Rectal smooth muscle tissue (tissue), 1 donor: ENCODE measurements at regions not wholly inside any gene's neighbourhood (a gene's known extent, or its start where the extent isn't known, plus 50 kb on each side); places are given as distances from the start of the nearest gene placed in this dataset.
"Not testable (repeated sequence)": the region's sequence is repeated elsewhere in the genome, so short reads cannot be mapped to it uniquely, and the experiment has no call there.

ENCODE experiments used
- H3K27ac ChIP-seq: one replicate; pipeline ENCODE4 v1.7.0; 2013; ENCODE audit warnings: low read depth, low read length, inconsistent platforms
- H3K27me3 ChIP-seq: one replicate; pipeline ENCODE4 v1.7.0; 2013; ENCODE audit warnings: low read length; ENCODE audit not compliant: control insufficient read depth, insufficient read depth
- H3K36me3 ChIP-seq: one replicate; pipeline ENCODE4 v1.7.0; 2013; ENCODE audit warnings: low read length; ENCODE audit not compliant: control insufficient read depth, insufficient read depth
- H3K4me1 ChIP-seq: one replicate; pipeline ENCODE4 v1.7.0; 2013; ENCODE audit warnings: low read length; ENCODE audit not compliant: control insufficient read depth, insufficient read depth
- H3K4me3 ChIP-seq: one replicate; pipeline ENCODE4 v1.7.0; 2013; ENCODE audit warnings: low read length
- H3K9ac ChIP-seq: one replicate; pipeline ENCODE4 v1.7.0; 2013; ENCODE audit warnings: low read length

- H3K36me3 ChIP-seq: no peaks in the 10 kb centered on the region
- H3K27me3 ChIP-seq: no peaks in the 10 kb centered on the region
- H3K9ac ChIP-seq: no peak overlapping the region
- no peak overlapping the region for H3K4me3 ChIP-seq
- no peak overlapping the region for H3K27ac ChIP-seq
- H3K4me1 ChIP-seq: no peaks in the 10 kb centered on the region
These were observed 54.8 kb downstream of the OTUD1 start for GRCh38 chr10:23493711-23494110.

DNA sequence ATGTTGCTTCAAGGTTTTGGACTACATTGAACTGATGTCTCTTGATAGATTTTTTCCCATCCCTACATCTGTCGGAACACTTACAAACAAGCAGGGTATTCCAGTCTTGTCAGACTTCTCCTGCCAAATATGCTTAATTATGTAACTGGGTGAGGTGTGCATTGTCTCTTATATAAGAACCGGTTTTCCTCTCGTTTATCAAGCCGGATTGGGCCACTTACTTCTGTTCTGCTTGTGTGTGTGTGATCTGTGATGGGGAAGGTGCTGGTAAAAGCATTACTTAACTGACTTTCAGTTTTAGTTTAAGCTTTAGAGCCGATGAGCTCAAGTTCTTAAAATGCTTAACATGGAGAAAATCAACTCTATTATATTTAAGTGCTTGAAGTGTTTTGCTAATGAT is 57.9 kb downstream of the OTUD1 start:
- Histone ChIP-seq H3K9ac (no peak overlapping the region), H3K36me3 (no peaks in the 10 kb centered on the region), H3K4me3 (no peak overlapping the region), H3K4me1 (no peaks in the 10 kb centered on the region), H3K27me3 (no peaks in the 10 kb centered on the region), H3K27ac (no peak overlapping the region)

DNA sequence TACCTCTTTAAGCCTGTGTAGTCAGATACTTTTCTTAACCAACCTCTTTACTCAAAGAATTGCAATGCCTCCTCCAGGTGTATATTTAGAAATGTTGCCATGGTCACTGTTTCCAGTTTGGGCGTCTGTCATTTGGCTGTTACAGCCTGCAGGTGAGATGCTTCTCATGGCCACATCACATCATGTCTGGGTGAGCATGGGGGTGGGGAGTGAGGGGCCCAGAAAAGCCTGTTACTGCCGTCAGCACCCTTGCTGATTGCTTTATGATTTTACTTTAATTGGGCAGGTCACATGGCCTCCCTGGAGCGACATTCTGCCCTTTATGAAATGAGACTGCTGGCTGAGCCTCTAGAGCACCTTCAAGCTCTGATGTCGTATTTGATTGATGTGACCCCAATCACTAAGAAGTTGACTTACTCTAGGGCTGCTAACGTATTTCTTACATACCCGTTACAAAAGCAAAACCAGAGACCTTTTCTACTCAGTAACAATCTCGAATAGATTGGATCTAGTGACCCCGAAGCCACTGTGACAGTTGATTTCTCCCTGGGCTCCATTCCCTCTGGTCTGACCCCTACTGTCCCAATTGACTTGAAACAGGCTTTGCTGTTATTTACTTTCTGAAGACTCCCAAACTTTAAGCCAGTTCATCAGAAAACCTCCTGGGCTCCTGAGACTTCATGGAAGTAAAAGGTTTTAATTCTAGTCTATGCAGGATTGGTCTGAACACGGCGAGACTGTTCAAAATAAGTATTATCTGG is 60.7 kb downstream of the OTUD1 start:
- no peak overlapping the region for H3K4me3 ChIP-seq
- H3K27ac ChIP-seq: no peak overlapping the region
- H3K27me3 ChIP-seq: no peaks in the 10 kb centered on the region
- H3K36me3 ChIP-seq: no peaks in the 10 kb centered on the region
- no peaks in the 10 kb centered on the region for H3K4me1 ChIP-seq
- H3K9ac ChIP-seq: no peak overlapping the region

- Histone ChIP-seq H3K27me3 (no peaks in the 10 kb centered on the region), H3K27ac (no peak overlapping the region), H3K4me1 (no peaks in the 10 kb centered on the region), H3K4me3 (no peak overlapping the region), H3K9ac (no peak overlapping the region), H3K36me3 (no peaks in the 10 kb centered on the region)
These were observed 67.1 kb downstream of the OTUD1 start for GRCh38 chr10:23505797-23506465.

GRCh38 chr10:23512355-23513058 is 73.6 kb downstream of the OTUD1 start:
- Histone ChIP-seq H3K9ac (no peak overlapping the region), H3K4me3 (no peak overlapping the region), H3K27ac (no peak overlapping the region), H3K4me1 (no peaks in the 10 kb centered on the region), H3K36me3 (no peaks in the 10 kb centered on the region), H3K27me3 (no peaks in the 10 kb centered on the region)

GRCh38 chr10:23513621-23514020 is 74.7 kb downstream of the OTUD1 start:
- H3K4me1 ChIP-seq, H3K9ac ChIP-seq, H3K27ac ChIP-seq, H3K36me3 ChIP-seq, H3K27me3 ChIP-seq, H3K4me3 ChIP-seq: not testable (repeated sequence)

- Histone ChIP-seq H3K9ac (no peak overlapping the region), H3K27ac (no peak overlapping the region), H3K4me1 (no peaks in the 10 kb centered on the region), H3K36me3 (no peaks in the 10 kb centered on the region), H3K27me3 (no peaks in the 10 kb centered on the region), H3K4me3 (no peak overlapping the region)
These were observed 75.4 kb downstream of the OTUD1 start for GRCh38 chr10:23514321-23514720.

DNA sequence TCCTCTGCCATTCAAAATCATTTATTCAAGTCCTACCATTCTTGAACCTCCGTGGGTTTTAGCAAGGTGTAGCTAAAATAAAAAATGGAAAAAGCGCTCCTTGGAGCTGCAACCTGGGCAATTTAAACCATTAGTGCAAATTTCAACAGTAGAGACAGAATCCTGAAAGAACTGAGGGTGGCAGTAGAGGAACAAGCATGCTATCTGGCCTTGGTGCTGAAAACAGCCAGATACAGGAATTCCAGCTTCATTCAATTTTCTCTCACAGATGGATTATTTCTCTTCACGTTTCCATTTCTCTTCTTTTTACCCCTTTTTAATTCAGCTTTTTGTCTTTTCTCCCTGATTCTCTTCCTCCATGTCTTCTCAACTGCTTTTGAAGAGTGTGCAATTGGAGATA is 77.7 kb downstream of the OTUD1 start:
- Histone ChIP-seq H3K4me3 (no peak overlapping the region), H3K27ac (no peak overlapping the region), H3K9ac (no peak overlapping the region), H3K27me3 (no peaks in the 10 kb centered on the region), H3K36me3 (no peaks in the 10 kb centered on the region), H3K4me1 (no peaks in the 10 kb centered on the region)

DNA sequence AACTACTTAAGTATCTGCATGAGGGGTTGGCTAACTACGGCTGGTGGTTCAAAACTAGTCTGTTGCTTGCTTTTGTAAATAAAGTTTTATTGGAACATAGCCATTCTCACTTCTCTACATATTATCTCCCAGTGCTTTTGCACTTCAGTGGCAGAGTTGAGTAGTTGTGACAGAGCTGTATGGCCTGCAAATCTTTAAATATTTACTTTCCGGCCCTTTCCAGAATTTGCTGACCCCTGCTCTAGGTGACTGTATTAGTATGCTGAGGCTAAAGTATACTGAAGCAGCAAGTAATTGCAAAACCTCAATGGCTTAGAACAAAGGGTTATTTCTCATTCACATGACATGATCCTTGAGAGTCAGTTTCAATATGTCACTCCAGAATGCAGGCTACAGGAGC is 78.3 kb downstream of the OTUD1 start:
- no peaks in the 10 kb centered on the region for H3K27me3 ChIP-seq
- H3K4me1 ChIP-seq: no peaks in the 10 kb centered on the region
- H3K9ac ChIP-seq: no peak overlapping the region
- no peak overlapping the region for H3K27ac ChIP-seq
- H3K36me3 ChIP-seq: no peaks in the 10 kb centered on the region
- no peak overlapping the region for H3K4me3 ChIP-seq

DNA sequence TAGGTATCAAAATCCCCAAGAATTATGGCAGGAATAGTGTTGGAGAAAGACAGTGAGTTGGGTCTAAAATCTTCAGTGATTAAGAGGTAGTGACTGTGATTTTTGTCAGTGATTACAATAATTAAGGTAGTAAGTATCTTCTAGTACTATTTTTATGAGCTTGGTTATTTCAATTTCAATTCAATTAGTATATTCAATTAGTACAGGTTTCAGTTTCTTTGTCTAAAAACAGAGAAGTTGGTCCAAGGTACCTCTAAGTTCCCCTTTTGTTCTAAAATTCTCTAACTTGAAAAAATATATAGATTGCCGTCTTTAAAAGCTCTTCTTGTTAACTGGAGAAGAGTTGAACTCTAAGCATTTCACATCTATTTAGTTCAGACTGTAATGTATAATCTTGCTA is 82.9 kb downstream of the OTUD1 start:
- no peaks in the 10 kb centered on the region for H3K36me3 ChIP-seq
- no peaks in the 10 kb centered on the region for H3K27me3 ChIP-seq
- no peak overlapping the region for H3K9ac ChIP-seq
- H3K4me3 ChIP-seq: no peak overlapping the region
- no peak overlapping the region for H3K27ac ChIP-seq
- no peaks in the 10 kb centered on the region for H3K4me1 ChIP-seq

- no peaks in the 10 kb centered on the region for H3K4me1 ChIP-seq
- no peak overlapping the region for H3K4me3 ChIP-seq
- H3K27me3 ChIP-seq: no peaks in the 10 kb centered on the region
- no peaks in the 10 kb centered on the region for H3K36me3 ChIP-seq
- no peak overlapping the region for H3K9ac ChIP-seq
- no peak overlapping the region for H3K27ac ChIP-seq
These were observed 83.5 kb downstream of the OTUD1 start for GRCh38 chr10:23522345-23522744.

GRCh38 chr10:23523251-23523650 is 84.4 kb downstream of the OTUD1 start:
- H3K4me1 ChIP-seq: no peaks in the 10 kb centered on the region
- H3K9ac ChIP-seq: no peak overlapping the region
- H3K27me3 ChIP-seq: no peaks in the 10 kb centered on the region
- H3K4me3 ChIP-seq: no peak overlapping the region
- H3K36me3 ChIP-seq: no peaks in the 10 kb centered on the region
- H3K27ac ChIP-seq: no peak overlapping the region
